ENCODE measurements at regions not wholly inside any gene's neighbourhood (a gene's known extent, or its start where the extent isn't known, plus 50 kb on each side); places are given as distances from the start of the nearest gene placed in this dataset.

- no peak for TF ChIP-seq CTCF (IDR thresholded peaks at IDR 0.05; ENCODE audit: insufficient read depth, low read length)
- TF ChIP-seq REST (IDR thresholded peaks at IDR 0.05; ENCODE audit: insufficient replicate concordance, low read depth) = no peak
These were observed 99.2 kb upstream of the MIR17HG start for GRCh38 chr13:91248249-91248648.
